Osteocyte (in vitro differentiated cells): ENCODE measurements at regions not wholly inside any gene's neighbourhood (a gene's known extent, or its start where the extent isn't known, plus 50 kb on each side); places are given as distances from the start of the nearest gene placed in this dataset.

ENCODE experiments used
- DNase-seq: peaks from one replicate; pipeline ENCODE4 v3.0.0; 2021; ENCODE audit warnings: mixed read lengths; ENCODE audit not compliant: unreplicated experiment; ENCODE audit errors: extremely low spot score
- H3K27ac Mint-ChIP-seq: one replicate; pipeline ENCODE4 v1.8.0; 2021; ENCODE audit warnings: mild to moderate bottlenecking, mixed read lengths; ENCODE audit not compliant: unreplicated experiment
- H3K27me3 Mint-ChIP-seq: one replicate; pipeline ENCODE4 v1.8.0; 2021; ENCODE audit warnings: mixed read lengths; ENCODE audit not compliant: unreplicated experiment
- H3K36me3 Mint-ChIP-seq: one replicate; pipeline ENCODE4 v1.8.0; 2021; ENCODE audit warnings: mixed read lengths; ENCODE audit not compliant: unreplicated experiment
- H3K4me1 Mint-ChIP-seq: one replicate; pipeline ENCODE4 v1.8.0; 2021; ENCODE audit warnings: mixed read lengths; ENCODE audit not compliant: unreplicated experiment
- H3K4me3 Mint-ChIP-seq: one replicate; pipeline ENCODE4 v1.8.0; 2021; ENCODE audit warnings: mild to moderate bottlenecking, moderate library complexity, mixed read lengths; ENCODE audit not compliant: unreplicated experiment
- H3K9me3 Mint-ChIP-seq: one replicate; pipeline ENCODE4 v1.8.0; 2021; ENCODE audit warnings: mixed read lengths; ENCODE audit not compliant: unreplicated experiment
- CTCF ChIP-seq: fragments of 200-600 bp; sonication (generic); IDR thresholded peaks from 2 replicates; pipeline ENCODE4 v1.5.0; 2021; ENCODE audit warnings: antibody characterized with exemption, mild to moderate bottlenecking, moderate library complexity

DNA sequence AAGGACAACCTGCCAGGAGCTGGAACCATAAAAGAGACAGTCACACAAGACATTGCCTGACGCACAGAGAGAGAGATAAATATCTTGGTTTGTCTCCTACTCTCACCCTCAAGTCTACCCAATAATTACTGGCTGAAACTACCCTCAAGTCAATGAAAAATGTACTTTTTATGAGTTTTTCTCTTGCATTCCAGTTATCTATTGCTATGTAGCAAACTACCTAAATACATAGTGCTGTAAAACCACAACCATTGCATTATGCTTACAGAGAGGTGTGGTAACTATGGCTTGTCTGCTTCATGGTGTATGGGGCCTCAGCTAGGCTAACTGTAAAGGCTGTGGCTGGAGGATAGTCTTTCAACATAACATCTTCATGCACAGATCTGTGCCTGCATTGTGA is 247.8 kb downstream of the HAO1 start:
- DNase-seq: no peak
- peaks cover 2% of the 10 kb centered on the region for H3K27me3 Mint-ChIP-seq
- no peaks in the 10 kb centered on the region for H3K36me3 Mint-ChIP-seq
- no peaks in the 10 kb centered on the region for H3K9me3 Mint-ChIP-seq
- H3K4me1 Mint-ChIP-seq: no peaks in the 10 kb centered on the region
- no peak overlapping the region for H3K4me3 Mint-ChIP-seq
- no peak overlapping the region for H3K27ac Mint-ChIP-seq
- TF ChIP-seq CTCF: no peak

GRCh38 chr20:7693761-7694160 is 246.5 kb downstream of the HAO1 start:
- Mint-ChIP-seq H3K4me3 (no peak overlapping the region), H3K27me3 (peaks cover 2% of the 10 kb centered on the region), H3K4me1 (no peaks in the 10 kb centered on the region), H3K9me3 (no peaks in the 10 kb centered on the region), H3K27ac (no peak overlapping the region), H3K36me3 (no peaks in the 10 kb centered on the region)
- DNase-seq: no peak
- no peak for TF ChIP-seq CTCF

DNA sequence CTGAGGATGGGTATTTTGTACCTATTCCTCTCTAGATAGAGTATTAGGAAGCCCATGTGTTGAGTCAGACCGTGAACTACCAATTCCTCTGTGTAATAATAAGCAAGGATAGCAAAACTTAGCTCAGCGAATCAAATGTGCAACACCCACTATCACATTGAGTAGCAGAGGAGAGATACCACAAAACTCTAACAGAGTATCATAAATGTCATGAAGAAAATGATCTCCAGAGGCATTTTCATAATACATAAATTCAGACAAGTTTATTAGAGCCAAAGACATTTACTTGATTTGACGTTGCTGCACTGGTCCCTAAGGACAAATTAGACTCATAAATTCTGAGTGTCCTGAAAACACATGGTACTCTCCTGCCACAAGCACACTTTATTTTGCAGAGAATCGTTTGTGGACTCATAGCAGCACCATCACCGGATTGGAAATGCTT is 245.2 kb downstream of the HAO1 start:
- Mint-ChIP-seq H3K36me3 (no peaks in the 10 kb centered on the region), H3K9me3 (no peaks in the 10 kb centered on the region), H3K27me3 (peaks cover 2% of the 10 kb centered on the region), H3K4me3 (no peak overlapping the region), H3K4me1 (no peaks in the 10 kb centered on the region), H3K27ac (no peak overlapping the region)
- TF ChIP-seq CTCF: no peak
- no peak for DNase-seq

- Mint-ChIP-seq H3K27me3 (peaks cover 2% of the 10 kb centered on the region), H3K27ac (no peak overlapping the region), H3K4me3 (no peak overlapping the region), H3K9me3 (no peaks in the 10 kb centered on the region), H3K36me3 (no peaks in the 10 kb centered on the region), H3K4me1 (no peaks in the 10 kb centered on the region)
- TF ChIP-seq CTCF: no peak
- DNase-seq: no peak
Observed at GRCh38 chr20:7695635-7696034, 244.6 kb downstream of the HAO1 start.

- Mint-ChIP-seq H3K27ac (no peak overlapping the region), H3K4me1 (no peaks in the 10 kb centered on the region), H3K9me3 (no peaks in the 10 kb centered on the region), H3K27me3 (peaks cover 2% of the 10 kb centered on the region), H3K4me3 (no peak overlapping the region), H3K36me3 (no peaks in the 10 kb centered on the region)
- DNase-seq: no peak
- no peak for TF ChIP-seq CTCF
Observed at GRCh38 chr20:7696311-7696710, 243.9 kb downstream of the HAO1 start.
